Central memory CD8-positive, alpha-beta T cell (primary cell): ENCODE measurements at regions not wholly inside any gene's neighbourhood (a gene's known extent, or its start where the extent isn't known, plus 50 kb on each side); places are given as distances from the start of the nearest gene placed in this dataset.
A peak's percentile ranks its signal among the peaks of the same experiment; 100 is the strongest.

Experiments used
- ATAC-seq: fragments of 150-1000 bp; cut with Tn5 transposase; replicated peaks from 2 replicates; pipeline ENCODE4 v1.10.0; 2022; ENCODE audit warnings: mild to moderate bottlenecking, moderate FRiP score, moderate number of reproducible peaks; ENCODE audit not compliant: poor library complexity, severe bottlenecking; ENCODE audit errors: extremely low read depth
- DNase-seq, 2 donors: peaks; one replicate each; pipeline ENCODE4 v3.0.0; 2021; ENCODE audit warnings: low spot score in 2 of 2
- H3K27ac Mint-ChIP-seq: one replicate; pipeline ENCODE4 v1.8.0; 2022; ENCODE audit warnings: low read depth, mild to moderate bottlenecking, moderate library complexity, mixed read lengths
- H3K27me3 Mint-ChIP-seq: one replicate; pipeline ENCODE4 v1.8.0; 2022; ENCODE audit warnings: mixed read lengths
- H3K36me3 Mint-ChIP-seq: one replicate; pipeline ENCODE4 v1.8.0; 2022; ENCODE audit warnings: mild to moderate bottlenecking, moderate library complexity, mixed read lengths; ENCODE audit not compliant: insufficient read depth
- H3K4me1 Mint-ChIP-seq: one replicate; pipeline ENCODE4 v1.8.0; 2022; ENCODE audit warnings: mixed read lengths
- H3K4me3 Mint-ChIP-seq: one replicate; pipeline ENCODE4 v1.8.0; 2022; ENCODE audit warnings: mild to moderate bottlenecking, moderate library complexity, mixed read lengths
- H3K9me3 Mint-ChIP-seq: one replicate; pipeline ENCODE4 v1.8.0; 2022; ENCODE audit warnings: mixed read lengths

- Mint-ChIP-seq H3K36me3 (no peaks in the 10 kb centered on the region), H3K27ac (no peak overlapping the region), H3K4me1 (no peaks in the 10 kb centered on the region), H3K27me3 (peaks cover 39% of the 10 kb centered on the region), H3K4me3 (no peak overlapping the region), H3K9me3 (no peaks in the 10 kb centered on the region)
- ATAC-seq = no peak
- no peak for DNase-seq
Observed at GRCh38 chr7:116120839-116121238, 89.5 kb upstream of the TES start.

- Mint-ChIP-seq H3K36me3 (no peaks in the 10 kb centered on the region), H3K27me3 (peaks cover 39% of the 10 kb centered on the region), H3K27ac (no peak overlapping the region), H3K4me3 (no peak overlapping the region), H3K4me1 (no peaks in the 10 kb centered on the region), H3K9me3 (peaks cover 7% of the 10 kb centered on the region)
- ATAC-seq (no peak), DNase-seq (no peak)
Observed at GRCh38 chr7:116122972-116123595, 87.3 kb upstream of the TES start.

GRCh38 chr7:116128139-116128538 lies 82.2 kb upstream of the TES start:
- H3K9me3 Mint-ChIP-seq = peaks cover 7% of the 10 kb centered on the region
- H3K4me3 Mint-ChIP-seq = no peak overlapping the region
- H3K27ac Mint-ChIP-seq = no peak overlapping the region

DNA sequence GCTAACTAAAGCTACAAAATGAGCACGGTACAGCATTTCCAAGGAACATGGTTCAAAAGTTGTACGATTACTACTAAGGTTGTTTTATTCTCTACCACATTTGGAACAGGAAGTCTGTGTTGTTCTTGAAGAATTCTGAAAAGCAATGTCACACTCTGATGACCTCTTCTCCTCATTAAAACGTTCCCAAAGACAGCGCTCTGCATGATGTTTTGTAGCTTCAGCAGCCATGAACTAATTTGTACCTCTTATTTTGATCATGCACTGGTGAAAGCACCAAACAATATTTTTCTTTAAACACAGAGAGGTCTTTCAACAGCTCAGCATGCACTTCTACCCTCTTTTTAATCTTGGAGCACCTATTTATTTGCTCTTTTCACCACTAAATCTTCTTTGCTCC lies 75.0 kb upstream of the TES start:
- Mint-ChIP-seq H3K4me3 (no peak overlapping the region), H3K27me3 (peaks cover 14% of the 10 kb centered on the region), H3K27ac (no peak overlapping the region), H3K9me3 (no peaks in the 10 kb centered on the region), H3K4me1 (no peaks in the 10 kb centered on the region), H3K36me3 (no peaks in the 10 kb centered on the region)
- DNase-seq (no peak), ATAC-seq (no peak)

More at GRCh38 chr7:116128139-116128538, 82.2 kb upstream of the TES start:
- ATAC-seq (no peak), DNase-seq (no peak)
- no peaks in the 10 kb centered on the region for H3K36me3 Mint-ChIP-seq
- no peaks in the 10 kb centered on the region for H3K4me1 Mint-ChIP-seq
- H3K27me3 Mint-ChIP-seq = peaks cover 34% of the 10 kb centered on the region

DNA sequence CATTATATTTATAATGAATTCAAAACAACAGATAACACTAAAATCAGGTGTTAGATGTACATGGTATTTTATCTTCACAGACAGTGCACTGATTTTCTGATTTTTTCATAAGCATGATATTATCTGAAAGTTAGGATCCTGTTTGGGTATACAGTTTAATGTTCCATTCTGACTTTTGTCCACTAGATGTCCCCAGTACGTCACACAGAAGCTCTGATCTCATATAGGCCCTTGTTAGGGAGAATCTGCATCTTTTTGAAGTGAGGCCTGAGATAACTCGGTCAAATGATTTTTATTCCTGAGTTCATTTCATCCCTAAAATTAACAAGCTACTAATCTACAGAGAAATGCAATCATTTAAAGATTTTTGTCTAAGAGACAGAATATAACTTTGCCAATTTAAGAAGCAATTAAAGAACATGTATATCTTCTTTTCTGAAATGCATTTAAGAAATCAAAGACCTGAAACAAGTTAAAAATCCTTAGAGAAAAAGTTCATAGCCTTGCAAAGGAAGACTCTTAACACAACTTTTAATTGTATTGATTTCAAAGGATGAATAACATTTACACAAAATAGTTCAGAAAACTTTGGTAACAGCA lies 72.0 kb upstream of the TES start:
- ATAC-seq (peak; percentile 82), DNase-seq (no peak)
- Mint-ChIP-seq H3K4me3 (no peak overlapping the region), H3K27ac (no peak overlapping the region), H3K36me3 (no peaks in the 10 kb centered on the region), H3K9me3 (no peaks in the 10 kb centered on the region), H3K4me1 (no peaks in the 10 kb centered on the region), H3K27me3 (peaks cover 11% of the 10 kb centered on the region)

DNA sequence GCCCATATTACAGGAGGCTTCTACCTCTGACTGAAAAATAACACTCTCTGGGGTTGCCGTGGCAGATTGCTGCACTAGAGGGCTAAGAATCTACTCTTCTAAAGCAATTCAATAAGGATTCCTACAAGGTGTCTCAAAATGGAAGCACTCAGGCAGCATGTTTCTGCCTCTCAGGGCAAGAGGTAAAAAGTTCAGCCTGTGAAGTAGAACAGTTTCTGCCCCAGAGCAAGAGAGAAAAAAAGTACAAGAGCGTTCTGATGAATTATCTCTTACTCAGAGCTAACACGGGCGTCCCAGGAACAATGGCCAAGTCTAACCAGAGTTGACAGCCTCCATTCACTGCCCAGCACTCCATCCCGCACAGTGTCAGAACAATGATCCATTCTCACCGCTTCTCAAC lies 71.3 kb upstream of the TES start:
- no peak for ATAC-seq
- H3K27ac Mint-ChIP-seq = peak overlapping the region; percentile 2

GRCh38 chr7:116139807-116140206 lies 70.5 kb upstream of the TES start:
- peaks cover 11% of the 10 kb centered on the region for H3K27me3 Mint-ChIP-seq
- H3K9me3 Mint-ChIP-seq = no peaks in the 10 kb centered on the region
- ATAC-seq (no peak), DNase-seq (no peak)
- H3K36me3 Mint-ChIP-seq = peaks cover 2% of the 10 kb centered on the region
- no peak overlapping the region for H3K4me3 Mint-ChIP-seq
- peak overlapping the region; percentile 2 for H3K27ac Mint-ChIP-seq
- no peaks in the 10 kb centered on the region for H3K4me1 Mint-ChIP-seq

More for the DNA sequence above, 71.3 kb upstream of the TES start:
- H3K4me1 Mint-ChIP-seq = no peaks in the 10 kb centered on the region
- DNase-seq = no peak
- H3K36me3 Mint-ChIP-seq = peaks cover 2% of the 10 kb centered on the region
- no peak overlapping the region for H3K4me3 Mint-ChIP-seq
- H3K27me3 Mint-ChIP-seq = peaks cover 11% of the 10 kb centered on the region
- no peaks in the 10 kb centered on the region for H3K9me3 Mint-ChIP-seq

DNA sequence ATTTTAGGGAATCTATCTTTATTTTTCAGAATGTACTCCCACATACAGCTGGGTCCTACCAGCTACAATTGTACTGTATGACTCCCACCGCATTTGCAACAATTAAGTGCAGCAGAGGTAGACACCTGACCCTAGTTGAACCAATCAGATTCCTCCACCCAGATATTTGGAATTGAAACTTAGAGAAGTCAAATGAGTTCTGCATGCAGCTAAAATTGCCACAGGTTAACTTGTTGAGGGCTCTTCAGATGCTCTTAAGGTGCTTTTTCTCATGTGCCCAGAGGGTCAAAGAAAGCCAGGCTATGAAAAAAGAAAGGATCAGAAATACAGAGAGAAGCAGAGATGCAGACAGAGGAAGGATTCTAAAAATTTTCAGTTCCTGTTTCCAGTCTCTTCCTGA lies 68.0 kb upstream of the TES start:
- no peak for ATAC-seq
- Mint-ChIP-seq H3K27ac (no peak overlapping the region), H3K27me3 (no peaks in the 10 kb centered on the region), H3K9me3 (no peaks in the 10 kb centered on the region), H3K36me3 (peaks cover 2% of the 10 kb centered on the region), H3K4me3 (no peak overlapping the region), H3K4me1 (no peaks in the 10 kb centered on the region)
- no peak for DNase-seq

DNA sequence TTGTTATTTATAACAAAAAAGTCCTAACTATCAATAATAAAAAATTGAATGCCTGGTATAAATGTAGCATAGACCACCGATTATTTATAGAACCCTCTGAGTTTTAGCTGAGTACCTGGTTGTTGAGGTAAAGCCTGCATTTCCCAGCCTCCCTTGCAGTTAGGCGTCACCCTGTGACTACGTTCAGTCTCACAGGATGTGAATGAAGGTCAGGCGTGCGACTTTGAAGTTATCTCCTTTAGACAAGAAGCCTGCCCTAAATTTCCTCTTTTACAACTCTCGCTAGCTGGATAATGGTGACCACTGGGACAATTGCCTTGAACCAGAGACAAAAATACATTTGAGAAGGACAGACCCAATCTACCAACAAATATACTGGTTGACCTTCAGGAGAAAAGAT lies 67.5 kb upstream of the TES start:
- no peaks in the 10 kb centered on the region for H3K9me3 Mint-ChIP-seq
- H3K27ac Mint-ChIP-seq = no peak overlapping the region
- no peak for DNase-seq
- H3K36me3 Mint-ChIP-seq = peaks cover 2% of the 10 kb centered on the region
- H3K4me3 Mint-ChIP-seq = no peak overlapping the region
- no peaks in the 10 kb centered on the region for H3K4me1 Mint-ChIP-seq
- peak; percentile 62 for ATAC-seq
- H3K27me3 Mint-ChIP-seq = no peaks in the 10 kb centered on the region

DNA sequence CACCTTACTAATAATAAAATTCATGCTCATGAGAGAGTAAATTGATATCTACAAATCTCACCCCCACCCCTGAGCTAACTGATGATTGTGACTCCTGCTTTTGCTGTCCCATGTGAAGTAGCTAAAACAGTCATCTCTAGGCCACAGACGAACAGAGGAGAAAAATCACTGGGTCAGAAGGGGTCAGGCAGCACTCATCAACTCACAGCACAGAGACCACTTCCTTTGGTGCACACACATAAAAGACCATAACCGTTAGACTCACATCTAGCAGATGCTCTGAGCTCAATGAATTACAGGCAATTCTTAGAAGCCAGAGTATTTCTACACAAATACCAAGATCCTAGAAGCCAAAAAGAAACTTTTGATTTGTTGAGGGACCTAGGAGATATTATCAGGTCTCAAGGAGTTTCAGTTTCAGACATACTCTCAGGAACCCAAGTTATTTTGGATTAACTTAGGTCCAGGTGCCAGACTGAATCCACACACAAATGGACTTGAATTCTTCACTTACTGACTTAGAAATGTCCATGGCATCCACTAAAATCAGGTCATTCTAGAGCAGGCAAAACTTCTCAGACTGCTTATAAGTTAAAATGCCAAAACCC lies 65.0 kb upstream of the TES start:
- peak overlapping the region; percentile 21 for H3K27ac Mint-ChIP-seq
- H3K4me3 Mint-ChIP-seq = no peak overlapping the region
- ATAC-seq (peak; percentile 41), DNase-seq (no peak)
- H3K27me3 Mint-ChIP-seq = no peaks in the 10 kb centered on the region
- no peaks in the 10 kb centered on the region for H3K4me1 Mint-ChIP-seq
- H3K36me3 Mint-ChIP-seq = peaks cover 2% of the 10 kb centered on the region
- no peaks in the 10 kb centered on the region for H3K9me3 Mint-ChIP-seq

GRCh38 chr7:116148108-116148507 lies 62.2 kb upstream of the TES start:
- no peak overlapping the region for H3K4me3 Mint-ChIP-seq
- H3K36me3 Mint-ChIP-seq = peaks cover 2% of the 10 kb centered on the region
- H3K4me1 Mint-ChIP-seq = no peaks in the 10 kb centered on the region
- H3K27ac Mint-ChIP-seq = no peak overlapping the region
- no peaks in the 10 kb centered on the region for H3K9me3 Mint-ChIP-seq
- no peaks in the 10 kb centered on the region for H3K27me3 Mint-ChIP-seq
- ATAC-seq = no peak
- no peak for DNase-seq

GRCh38 chr7:116148626-116149025 lies 61.7 kb upstream of the TES start:
- Mint-ChIP-seq H3K36me3 (peaks cover 2% of the 10 kb centered on the region), H3K9me3 (no peaks in the 10 kb centered on the region), H3K27me3 (no peaks in the 10 kb centered on the region), H3K4me3 (no peak overlapping the region), H3K27ac (no peak overlapping the region), H3K4me1 (no peaks in the 10 kb centered on the region)
- no peak for DNase-seq
- no peak for ATAC-seq

- ATAC-seq (no peak), DNase-seq (no peak)
- Mint-ChIP-seq H3K27ac (no peak overlapping the region), H3K4me1 (no peaks in the 10 kb centered on the region), H3K4me3 (no peak overlapping the region), H3K36me3 (no peaks in the 10 kb centered on the region), H3K27me3 (no peaks in the 10 kb centered on the region), H3K9me3 (no peaks in the 10 kb centered on the region)
Observed at GRCh38 chr7:116150588-116150987, 59.8 kb upstream of the TES start.
